ENCODE measurements at regions not wholly inside any gene's neighbourhood (a gene's known extent, or its start where the extent isn't known, plus 50 kb on each side); places are given as distances from the start of the nearest gene placed in this dataset.

GRCh38 chr5:152259702-152260101 is 145.4 kb downstream of the NMUR2 start:
- no peak for TF ChIP-seq CTCF (IDR thresholded peaks at IDR 0.05; ENCODE audit: low read depth, low read length)
- no peak overlapping the region for H3K4me3 ChIP-seq (ENCODE audit: low read depth, low read length)

GRCh38 chr5:152256580-152256979 is 148.5 kb downstream of the NMUR2 start:
- no peak for TF ChIP-seq CTCF (IDR thresholded peaks at IDR 0.05; ENCODE audit: low read depth, low read length)
- H3K4me3 ChIP-seq (ENCODE audit: low read depth, low read length), result no peak overlapping the region

- no peak for TF ChIP-seq CTCF (IDR thresholded peaks at IDR 0.05; ENCODE audit: low read depth, low read length)
Measured at GRCh38 chr5:152255411-152255810, 149.7 kb downstream of the NMUR2 start.

GRCh38 chr5:152247850-152248385 is 157.2 kb downstream of the NMUR2 start:
- no peak overlapping the region for H3K4me3 ChIP-seq (ENCODE audit: low read depth, low read length)
- TF ChIP-seq CTCF (IDR thresholded peaks at IDR 0.05; ENCODE audit: low read depth, low read length), result no peak

More at GRCh38 chr5:152255411-152255810, 149.7 kb downstream of the NMUR2 start:
- H3K4me3 ChIP-seq (ENCODE audit: low read depth, low read length), result no peak overlapping the region

- TF ChIP-seq CTCF (IDR thresholded peaks at IDR 0.05; ENCODE audit: low read depth, low read length), result no peak
- H3K4me3 ChIP-seq (ENCODE audit: low read depth, low read length), result no peak overlapping the region
Measured at GRCh38 chr5:152246401-152246800, 158.7 kb downstream of the NMUR2 start.

- no peak for TF ChIP-seq CTCF (IDR thresholded peaks at IDR 0.05; ENCODE audit: low read depth, low read length)
- no peak overlapping the region for H3K4me3 ChIP-seq (ENCODE audit: low read depth, low read length)
Measured at GRCh38 chr5:152237531-152237930, 167.5 kb downstream of the NMUR2 start.

GRCh38 chr5:152226191-152226590 is 178.9 kb downstream of the NMUR2 start:
- H3K4me3 ChIP-seq (ENCODE audit: low read depth, low read length), result no peak overlapping the region
- no peak for TF ChIP-seq CTCF (IDR thresholded peaks at IDR 0.05; ENCODE audit: low read depth, low read length)
